HFFc6 (cell line): ENCODE measurements at regions not wholly inside any gene's neighbourhood (a gene's known extent, or its start where the extent isn't known, plus 50 kb on each side); places are given as distances from the start of the nearest gene placed in this dataset.
"Not testable (repeated sequence)": the region's sequence is repeated elsewhere in the genome, so short reads cannot be mapped to it uniquely, and the experiment has no call there.

Experiments
- DNase-seq: peaks from one replicate; pipeline ENCODE4 v3.0.0-alpha.2; 2018
- H3K27ac Mint-ChIP-seq: 2 replicates; pipeline ENCODE4 v1.8.0; 2020; ENCODE audit warnings: mild to moderate bottlenecking, mixed read lengths
- H3K27me3 Mint-ChIP-seq: 2 replicates; pipeline ENCODE4 v1.8.0; 2021; ENCODE audit warnings: mild to moderate bottlenecking, moderate library complexity, mixed read lengths; ENCODE audit not compliant: insufficient read depth
- H3K36me3 Mint-ChIP-seq: 2 replicates; pipeline ENCODE4 v1.8.0; 2021; ENCODE audit warnings: low read depth, mixed read lengths
- H3K4me1 Mint-ChIP-seq: 2 replicates; pipeline ENCODE4 v1.8.0; 2020; ENCODE audit warnings: low read depth, mixed read lengths
- H3K4me3 Mint-ChIP-seq: 2 replicates; pipeline ENCODE4 v1.8.0; 2020; ENCODE audit warnings: mild to moderate bottlenecking, moderate library complexity, mixed read lengths
- H3K9me3 Mint-ChIP-seq: 2 replicates; pipeline ENCODE4 v1.8.0; 2020; ENCODE audit warnings: mild to moderate bottlenecking, mixed read lengths
- TF ChIP-seq, protein P1 (sequence below): fragments of 200-600 bp; sonication (generic); IDR thresholded peaks from 2 replicates; pipeline ENCODE4 v1.5.0; 2021; ENCODE audit warnings: antibody characterized with exemption, mild to moderate bottlenecking

GRCh38 chr4:57191523-57192034, 81.4 kb upstream of the IGFBP7 start:
- no peaks in the 10 kb centered on the region for H3K9me3 Mint-ChIP-seq
- H3K4me1 Mint-ChIP-seq = no peaks in the 10 kb centered on the region
- H3K4me3 Mint-ChIP-seq = no peak overlapping the region
- H3K27me3 Mint-ChIP-seq = peaks cover 27% of the 10 kb centered on the region
- no peak overlapping the region for H3K27ac Mint-ChIP-seq
- TF ChIP-seq, protein P1, sequence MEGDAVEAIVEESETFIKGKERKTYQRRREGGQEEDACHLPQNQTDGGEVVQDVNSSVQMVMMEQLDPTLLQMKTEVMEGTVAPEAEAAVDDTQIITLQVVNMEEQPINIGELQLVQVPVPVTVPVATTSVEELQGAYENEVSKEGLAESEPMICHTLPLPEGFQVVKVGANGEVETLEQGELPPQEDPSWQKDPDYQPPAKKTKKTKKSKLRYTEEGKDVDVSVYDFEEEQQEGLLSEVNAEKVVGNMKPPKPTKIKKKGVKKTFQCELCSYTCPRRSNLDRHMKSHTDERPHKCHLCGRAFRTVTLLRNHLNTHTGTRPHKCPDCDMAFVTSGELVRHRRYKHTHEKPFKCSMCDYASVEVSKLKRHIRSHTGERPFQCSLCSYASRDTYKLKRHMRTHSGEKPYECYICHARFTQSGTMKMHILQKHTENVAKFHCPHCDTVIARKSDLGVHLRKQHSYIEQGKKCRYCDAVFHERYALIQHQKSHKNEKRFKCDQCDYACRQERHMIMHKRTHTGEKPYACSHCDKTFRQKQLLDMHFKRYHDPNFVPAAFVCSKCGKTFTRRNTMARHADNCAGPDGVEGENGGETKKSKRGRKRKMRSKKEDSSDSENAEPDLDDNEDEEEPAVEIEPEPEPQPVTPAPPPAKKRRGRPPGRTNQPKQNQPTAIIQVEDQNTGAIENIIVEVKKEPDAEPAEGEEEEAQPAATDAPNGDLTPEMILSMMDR = no peak
- H3K36me3 Mint-ChIP-seq = no peaks in the 10 kb centered on the region
- no peak for DNase-seq

- Mint-ChIP-seq H3K4me1 (no peaks in the 10 kb centered on the region), H3K27ac (no peak overlapping the region), H3K4me3 (no peak overlapping the region), H3K36me3 (no peaks in the 10 kb centered on the region), H3K27me3 (peaks cover 25% of the 10 kb centered on the region), H3K9me3 (no peaks in the 10 kb centered on the region)
- peak; percentile 27 for DNase-seq
- TF ChIP-seq, protein P1 = peak; percentile 86
These were observed 80.7 kb upstream of the IGFBP7 start for GRCh38 chr4:57190601-57191481.

- Mint-ChIP-seq H3K4me1 (no peaks in the 10 kb centered on the region), H3K27ac (no peak overlapping the region), H3K9me3 (no peaks in the 10 kb centered on the region), H3K36me3 (no peaks in the 10 kb centered on the region), H3K4me3 (no peak overlapping the region), H3K27me3 (peaks cover 16% of the 10 kb centered on the region)
- TF ChIP-seq, protein P1 = no peak
- no peak for DNase-seq
These were observed 77.1 kb upstream of the IGFBP7 start for GRCh38 chr4:57187246-57187645.

DNA sequence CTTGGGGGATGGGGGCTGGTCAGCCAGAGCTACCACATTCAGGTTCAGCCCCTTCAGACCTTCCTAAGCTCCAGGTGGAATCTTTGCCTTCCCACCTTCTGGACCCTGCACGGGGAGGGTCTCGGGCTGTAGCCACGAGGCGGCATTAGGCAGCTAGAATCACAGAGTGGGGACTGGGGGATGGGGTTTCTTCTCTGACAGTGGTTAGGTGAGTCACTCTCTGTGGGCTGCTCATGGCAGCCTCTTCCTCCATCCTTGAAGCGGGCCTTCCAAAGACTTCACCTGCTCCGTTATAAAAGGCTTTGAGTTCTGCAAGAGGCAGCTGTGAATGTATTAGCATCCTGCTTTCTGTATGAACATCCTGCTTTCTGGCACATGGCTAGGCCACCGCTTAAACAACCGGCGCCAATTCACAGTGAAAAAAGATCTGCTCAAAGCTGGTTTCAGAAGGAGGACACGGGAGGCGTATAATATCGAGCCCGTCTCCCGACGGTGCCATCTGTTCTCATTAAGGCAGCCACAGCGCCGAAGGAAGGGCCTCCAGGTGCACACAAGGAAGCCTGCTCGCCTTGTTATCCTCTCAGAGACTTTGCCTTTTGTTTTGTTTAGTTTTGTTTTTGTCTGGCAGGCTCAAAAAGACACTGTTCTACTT, 74.3 kb upstream of the IGFBP7 start:
- no peak overlapping the region for H3K27ac Mint-ChIP-seq
- no peak overlapping the region for H3K4me3 Mint-ChIP-seq
- TF ChIP-seq, protein P1 = no peak

DNA sequence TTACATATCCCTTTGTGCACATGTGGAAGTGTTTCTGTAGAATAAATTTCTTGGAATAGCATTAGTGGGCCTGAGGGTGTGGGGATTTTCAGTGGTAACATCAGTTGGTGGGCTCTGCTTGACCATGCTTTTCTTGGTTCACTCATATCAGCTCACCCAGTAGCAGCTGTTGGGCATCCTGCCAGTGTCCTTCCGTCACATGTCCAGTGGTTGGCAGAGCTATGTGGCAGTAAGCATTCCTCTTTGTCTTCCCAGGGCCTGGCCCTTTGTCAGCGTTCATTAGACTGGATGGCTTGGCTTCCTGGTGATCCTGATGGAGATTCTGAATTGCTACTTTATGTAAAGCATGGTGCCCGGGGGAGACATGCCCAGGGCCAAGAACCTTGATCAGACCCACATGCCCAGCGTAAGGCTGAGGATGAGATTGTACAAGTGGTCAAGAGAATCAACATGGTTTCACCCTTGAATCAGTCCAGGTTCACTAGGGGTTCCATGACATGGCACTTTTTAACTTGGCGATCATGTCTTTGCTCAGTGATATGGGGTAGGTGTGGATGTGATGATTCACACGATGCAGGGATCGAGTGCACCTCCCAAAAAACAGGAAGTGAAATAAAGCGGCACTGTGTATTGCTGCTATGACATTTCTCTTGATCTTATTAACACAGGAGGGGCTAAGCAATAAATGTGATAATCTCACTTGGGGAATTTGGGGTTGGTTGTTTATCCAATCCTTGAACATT, 72.1 kb upstream of the IGFBP7 start:
- Mint-ChIP-seq H3K4me1 (no peaks in the 10 kb centered on the region), H3K36me3 (no peaks in the 10 kb centered on the region), H3K9me3 (no peaks in the 10 kb centered on the region; the same call in 1 of the 2 replicates), H3K27me3 (peaks cover 12% of the 10 kb centered on the region; the same call in 1 of the 2 replicates), H3K4me3 (no peak overlapping the region), H3K27ac (no peak overlapping the region)
- no peak for DNase-seq
- TF ChIP-seq, protein P1 = no peak

More for the DNA sequence above, 74.3 kb upstream of the IGFBP7 start:
- H3K4me1 Mint-ChIP-seq = no peaks in the 10 kb centered on the region
- H3K9me3 Mint-ChIP-seq = no peaks in the 10 kb centered on the region; the same call in 1 of the 2 replicates
- no peaks in the 10 kb centered on the region for H3K36me3 Mint-ChIP-seq
- peaks cover 18% of the 10 kb centered on the region for H3K27me3 Mint-ChIP-seq
- DNase-seq = no peak

- not testable (repeated sequence) for H3K36me3 Mint-ChIP-seq, DNase-seq, H3K4me1 Mint-ChIP-seq, H3K4me3 Mint-ChIP-seq, H3K27ac Mint-ChIP-seq, H3K9me3 Mint-ChIP-seq, H3K27me3 Mint-ChIP-seq
These were observed 63.0 kb upstream of the IGFBP7 start for GRCh38 chr4:57173136-57173535.
